Stimulated activated CD4-positive, alpha-beta T cell treated with anti-CD3 and anti-CD28 coated beads, Interleukin-12 subunit alpha, Interleukin-12 subunit beta, amount 100 ng/mL, for 4 hours (primary cell): ENCODE measurements at regions not wholly inside any gene's neighbourhood (a gene's known extent, or its start where the extent isn't known, plus 50 kb on each side); places are given as distances from the start of the nearest gene placed in this dataset.

Source experiments
- DNase-seq: peaks from one replicate; pipeline ENCODE4 v3.0.0-alpha.2; 2020

DNA sequence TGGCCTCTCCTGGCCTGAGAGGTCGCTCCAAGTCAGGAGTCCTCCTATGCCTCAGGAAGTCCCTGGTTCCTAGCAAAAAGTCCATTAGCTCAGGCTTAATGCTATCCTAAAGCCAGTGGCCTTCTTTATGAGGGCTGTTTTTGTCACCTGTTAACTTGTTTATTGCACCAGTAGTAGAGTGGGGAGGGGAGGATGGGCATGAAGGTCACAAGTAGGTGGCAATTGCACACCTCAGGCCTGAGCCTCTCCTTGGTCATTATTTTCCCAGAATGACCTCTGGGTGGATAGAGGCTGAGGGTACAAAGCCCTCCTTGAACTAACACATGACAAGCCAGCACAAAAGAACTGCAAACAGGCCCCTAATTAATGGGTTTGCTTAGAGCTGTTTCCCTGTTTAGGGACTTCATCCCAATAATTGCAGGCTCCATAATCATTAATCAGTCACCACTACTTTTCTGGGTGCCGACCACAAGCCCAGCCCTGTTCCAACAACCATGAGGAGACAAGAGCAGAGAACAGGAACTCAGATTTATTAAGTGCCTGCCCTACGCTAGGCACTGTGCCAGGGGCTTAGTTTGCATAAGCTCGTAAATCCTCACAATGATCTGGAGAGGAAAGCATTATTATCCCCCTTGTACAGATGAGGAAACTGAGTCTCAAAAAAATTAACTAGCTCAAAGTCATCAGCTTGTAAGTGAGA, 123.0 kb upstream of the PKDCC start:
- no peak for DNase-seq

DNA sequence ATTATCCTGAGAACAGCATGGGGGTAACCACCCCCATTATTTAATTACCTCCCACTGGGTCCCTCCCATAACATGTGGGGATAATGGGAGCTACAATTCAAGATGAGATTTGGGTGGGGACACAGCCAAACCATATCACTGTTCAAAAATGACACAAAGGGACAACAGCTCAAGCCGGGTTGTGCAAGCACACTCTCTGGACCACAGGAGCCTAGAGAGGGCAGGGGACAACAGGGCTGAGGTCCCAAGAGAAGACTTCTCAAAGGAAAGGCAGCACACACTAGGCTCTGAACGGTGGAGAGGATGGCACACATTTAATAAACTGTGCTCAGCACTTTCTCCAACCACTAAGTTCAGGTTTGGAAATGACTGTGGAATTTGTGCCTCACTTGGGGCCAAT, 122.1 kb upstream of the PKDCC start:
- DNase-seq: no peak

DNA sequence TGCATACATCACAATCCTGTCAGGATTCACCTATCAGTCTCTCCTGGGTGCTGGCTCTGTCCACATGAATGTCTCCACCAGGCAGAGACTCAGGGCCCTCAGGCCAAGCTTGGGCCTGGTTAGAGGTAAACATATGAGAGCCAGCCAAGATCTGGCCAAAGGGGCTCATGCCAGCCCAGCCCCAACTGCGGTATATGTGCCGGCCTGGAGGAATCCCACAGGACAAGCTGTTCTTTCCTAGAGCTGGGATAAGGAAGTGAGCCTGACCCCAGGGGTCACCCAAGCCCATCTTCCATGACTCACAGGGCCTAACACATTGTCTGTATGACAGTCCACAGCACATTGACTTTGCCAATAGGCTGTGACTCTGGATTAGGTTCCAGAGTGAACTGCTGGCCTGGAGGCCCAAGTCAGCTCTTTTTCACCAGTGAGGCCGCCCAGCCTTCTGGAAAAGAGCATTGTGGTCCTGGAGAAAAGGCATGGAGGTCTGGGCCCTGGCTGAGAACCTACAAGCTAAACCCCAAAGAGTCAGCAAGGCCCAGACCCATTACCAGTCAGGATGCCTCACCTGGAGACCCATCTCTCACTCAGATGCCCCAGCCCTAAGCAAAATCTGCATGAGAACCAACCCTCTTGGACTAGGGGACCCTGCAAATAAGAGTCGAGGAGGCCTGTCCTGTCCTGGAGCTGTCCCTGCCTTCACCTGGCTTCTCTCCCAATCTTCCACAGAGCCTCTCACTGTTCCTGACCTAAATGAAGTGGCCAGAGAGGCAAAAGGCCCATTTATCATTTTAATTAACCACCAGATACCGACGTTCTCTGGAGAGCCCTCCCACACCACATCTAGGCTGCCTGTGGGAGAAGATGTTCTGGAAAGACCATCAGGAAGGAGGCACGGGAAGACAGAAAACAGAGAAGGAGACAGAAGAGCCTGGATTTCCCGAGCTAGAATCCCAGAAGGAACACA, 120.9 kb upstream of the PKDCC start:
- DNase-seq: no peak

DNA sequence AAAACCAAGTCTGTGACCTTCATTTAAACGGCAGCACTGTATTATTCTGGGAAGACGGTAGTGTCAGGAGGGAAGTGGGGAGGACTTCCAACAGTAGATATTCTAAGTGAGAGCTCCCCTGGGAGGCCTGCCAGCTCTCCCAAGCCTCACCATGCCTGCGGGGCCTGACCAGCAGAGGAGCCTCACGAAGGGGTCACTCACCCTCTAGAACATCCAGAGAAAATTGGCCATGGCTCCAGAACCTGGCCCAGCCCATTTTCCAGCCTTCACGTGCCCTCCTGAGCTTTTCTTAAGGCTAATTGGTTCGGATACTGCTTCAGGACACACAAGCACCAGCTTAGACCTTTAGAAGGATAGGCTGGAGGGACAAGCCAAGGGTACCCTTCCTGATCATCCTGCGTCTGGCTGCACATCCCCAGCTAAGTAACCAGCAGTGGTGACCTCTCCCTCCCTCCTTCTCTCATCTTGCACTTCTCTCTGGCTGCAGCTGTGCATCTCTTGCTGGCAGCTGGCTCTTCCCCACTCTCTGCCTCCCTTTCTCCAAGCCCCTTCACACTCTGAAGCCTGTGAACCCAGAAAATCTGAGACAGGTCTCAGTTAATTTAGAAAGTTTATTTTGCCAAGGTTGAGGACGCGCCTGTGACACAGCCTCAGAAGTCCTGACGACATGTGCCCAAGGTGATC, 120.1 kb upstream of the PKDCC start:
- no peak for DNase-seq

DNA sequence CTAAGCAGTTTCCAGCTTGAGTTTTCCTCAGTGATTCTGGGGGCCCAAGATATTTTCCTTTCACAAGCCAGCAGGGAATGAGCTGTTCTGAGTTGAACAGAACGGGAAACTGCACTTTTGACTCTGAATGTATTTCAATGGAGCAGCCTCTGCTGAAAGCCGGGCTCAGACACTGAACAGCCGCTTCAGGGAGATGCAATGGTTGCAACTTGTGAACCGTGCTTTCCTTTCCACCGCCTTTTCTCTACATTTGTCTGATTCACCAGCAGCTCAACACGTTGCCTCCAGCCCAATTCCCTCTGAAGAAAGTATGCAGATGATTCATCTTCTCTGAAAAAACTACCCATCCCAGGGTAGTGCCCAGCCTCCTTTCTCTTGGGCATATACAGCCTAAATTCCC, 119.3 kb upstream of the PKDCC start:
- DNase-seq: no peak

DNA sequence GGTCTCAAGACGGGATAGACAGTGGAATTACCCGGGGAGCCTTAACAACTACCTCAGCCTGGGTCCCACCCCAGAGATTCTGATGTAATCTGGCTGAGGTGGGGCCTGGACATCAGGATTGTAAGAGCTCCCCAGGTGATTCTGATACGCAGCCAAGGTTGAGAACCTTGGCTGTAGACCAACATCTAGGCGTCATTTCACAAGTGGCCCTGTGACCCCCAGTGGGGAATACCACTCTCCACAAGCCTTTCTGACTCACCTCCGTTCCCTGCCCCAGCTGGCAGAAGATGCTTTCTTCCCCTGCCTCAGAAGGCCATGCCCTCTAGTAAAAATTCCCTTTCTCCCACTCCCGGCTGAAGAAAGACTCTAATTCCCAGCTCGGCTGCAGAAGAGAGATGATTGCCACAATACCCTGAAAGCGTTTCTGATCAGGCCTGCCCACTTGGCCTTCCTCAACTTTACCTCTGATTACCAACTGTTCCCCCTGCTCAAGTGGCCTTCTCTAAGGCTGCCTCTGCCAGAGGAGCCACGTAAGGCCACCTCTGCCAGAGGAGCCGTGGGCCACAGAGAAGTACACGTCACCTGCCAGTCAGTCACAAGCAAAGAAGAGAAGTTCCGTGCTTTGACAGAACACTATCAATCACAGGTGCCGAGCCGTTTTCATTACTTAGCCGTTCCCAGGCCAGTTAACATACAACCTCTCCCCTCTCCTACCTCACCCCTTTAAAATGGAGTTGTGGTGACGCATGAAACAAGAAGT, 116.8 kb upstream of the PKDCC start:
- no peak for DNase-seq

DNA sequence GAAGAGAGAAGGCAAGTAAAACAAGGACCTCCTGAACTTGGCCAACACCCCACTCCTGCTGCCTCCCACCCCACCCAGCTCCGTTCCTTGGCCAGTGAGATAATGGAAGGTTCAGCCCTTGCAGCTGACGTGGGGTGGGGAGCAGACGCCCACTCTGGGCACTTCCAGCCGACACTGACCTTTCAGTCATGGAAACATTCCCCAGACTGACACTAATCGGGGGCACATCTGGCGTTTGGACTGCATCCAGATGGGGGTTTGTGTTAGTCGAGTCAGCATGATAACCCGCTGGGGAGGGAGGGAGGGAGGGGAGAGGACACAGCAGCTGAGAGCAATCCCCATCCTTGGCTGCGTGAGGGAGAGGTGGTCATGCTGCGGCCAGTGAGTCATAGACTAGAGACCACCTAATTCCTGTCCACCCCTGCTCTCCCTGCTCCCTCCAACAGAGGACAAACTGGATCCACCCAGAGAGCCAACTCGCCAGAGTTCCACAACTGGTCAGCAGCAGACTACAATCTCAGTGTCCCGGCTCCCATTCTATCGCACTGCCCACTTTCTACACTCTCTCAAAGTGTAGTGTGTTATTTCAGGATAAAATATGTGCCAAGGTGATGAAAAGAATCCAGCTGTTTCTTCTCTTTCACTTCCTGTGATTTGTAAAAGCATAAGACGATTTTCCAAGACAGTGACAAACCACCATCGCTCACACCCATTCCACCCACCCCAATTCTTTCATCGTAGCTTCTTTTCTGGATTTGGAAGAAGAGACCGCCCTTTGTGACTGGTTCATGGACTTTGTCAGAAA, 115.4 kb upstream of the PKDCC start:
- DNase-seq: no peak

DNA sequence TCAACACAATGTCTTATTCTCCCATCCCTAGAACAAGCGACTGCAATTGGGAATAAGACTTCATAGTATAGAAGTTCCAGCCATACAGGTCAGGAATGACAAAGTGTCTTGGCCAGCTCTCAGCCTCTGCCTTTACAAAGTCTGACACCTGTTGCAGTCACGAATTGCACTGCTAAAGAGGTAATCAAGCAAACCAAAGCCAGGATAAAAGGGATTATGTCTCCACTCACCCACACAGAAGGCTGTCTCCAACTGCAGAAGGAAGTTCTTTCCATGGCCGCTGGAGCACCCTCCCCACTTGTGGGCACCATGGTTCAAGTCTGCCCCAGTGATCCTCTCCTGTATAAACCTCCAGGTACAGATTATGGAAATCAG, 114.8 kb upstream of the PKDCC start:
- DNase-seq: no peak

DNA sequence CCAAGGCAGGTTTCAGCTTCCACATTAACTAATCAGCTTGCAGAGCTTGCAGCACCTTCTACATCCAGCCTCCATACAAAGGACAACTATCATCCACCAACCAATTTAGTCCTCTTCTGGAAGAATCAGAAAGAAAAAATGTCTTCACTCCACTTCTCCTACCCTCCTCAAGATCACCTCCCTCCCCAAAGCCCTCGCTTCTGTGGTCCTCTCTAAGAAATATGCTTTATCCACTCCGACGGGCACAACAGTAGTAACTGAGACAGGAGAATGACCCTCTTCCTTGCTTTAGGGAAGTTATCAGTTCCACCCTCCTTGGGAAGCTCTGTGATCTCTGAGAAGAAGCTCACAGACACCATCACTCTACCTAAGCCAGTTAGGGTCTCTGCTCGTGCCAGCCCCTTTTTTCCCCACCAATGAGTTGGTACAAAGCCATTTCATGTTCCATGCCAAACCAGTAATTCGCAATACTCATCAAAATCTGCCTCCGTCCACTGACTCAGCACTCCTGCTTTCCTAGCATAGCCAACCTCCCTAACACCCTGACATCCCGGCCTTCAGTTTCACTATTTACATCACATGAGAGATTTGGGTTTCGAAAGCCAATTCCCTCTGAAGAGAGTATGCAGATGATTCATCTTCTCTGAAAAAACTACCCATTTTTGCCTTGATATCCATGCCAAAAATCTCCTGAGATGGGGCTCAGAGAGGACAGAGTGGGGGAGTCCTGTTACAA, 114.1 kb upstream of the PKDCC start:
- no peak for DNase-seq

DNA sequence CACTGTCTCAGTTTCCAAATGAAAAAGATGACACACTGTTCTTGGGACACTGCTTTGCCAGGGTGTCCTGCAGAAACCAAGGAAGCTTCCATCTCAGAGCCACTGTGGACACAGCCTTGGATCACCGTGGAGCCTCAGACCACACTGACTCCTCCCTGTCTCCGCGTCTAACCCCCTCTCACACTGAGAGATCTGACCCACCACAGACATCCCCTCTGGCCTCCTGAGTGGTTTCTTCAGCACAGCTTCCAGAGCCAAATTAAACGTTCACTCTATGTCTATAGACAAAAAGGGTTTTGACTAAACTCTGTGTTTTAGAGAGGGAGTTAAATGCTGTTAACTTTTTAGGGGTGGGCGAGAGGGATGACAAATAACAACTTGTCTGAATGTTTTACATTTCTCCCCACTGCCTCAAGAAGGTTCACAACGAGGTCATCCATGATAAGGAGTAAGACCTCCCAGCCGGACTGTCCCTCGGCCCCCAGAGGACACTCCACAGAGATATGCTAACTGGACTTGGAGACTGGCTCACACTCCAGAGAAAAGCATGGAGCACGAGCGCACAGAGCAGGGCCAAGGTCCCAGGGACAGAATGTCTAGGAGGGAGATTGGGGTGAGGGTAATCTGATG, 113.4 kb upstream of the PKDCC start:
- no peak for DNase-seq

DNA sequence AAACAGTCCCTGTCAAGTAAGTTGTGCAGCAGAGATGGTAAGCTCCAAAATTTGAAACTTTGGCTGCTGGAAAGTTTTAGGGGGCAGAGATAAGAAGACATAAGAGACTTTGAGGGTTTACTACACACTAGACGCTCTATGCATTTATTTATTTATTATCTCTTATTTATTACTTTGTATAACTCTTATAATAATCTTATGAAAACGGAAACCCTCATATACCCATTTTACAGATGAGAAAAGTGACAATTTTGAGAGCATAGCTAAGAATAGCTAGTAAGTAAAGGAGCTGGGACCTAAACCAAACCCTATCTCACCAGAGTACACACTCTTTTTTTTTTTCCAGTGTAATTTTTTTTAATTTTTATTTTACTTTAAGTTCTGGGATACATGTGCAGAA, 112.8 kb upstream of the PKDCC start:
- DNase-seq: no peak

DNA sequence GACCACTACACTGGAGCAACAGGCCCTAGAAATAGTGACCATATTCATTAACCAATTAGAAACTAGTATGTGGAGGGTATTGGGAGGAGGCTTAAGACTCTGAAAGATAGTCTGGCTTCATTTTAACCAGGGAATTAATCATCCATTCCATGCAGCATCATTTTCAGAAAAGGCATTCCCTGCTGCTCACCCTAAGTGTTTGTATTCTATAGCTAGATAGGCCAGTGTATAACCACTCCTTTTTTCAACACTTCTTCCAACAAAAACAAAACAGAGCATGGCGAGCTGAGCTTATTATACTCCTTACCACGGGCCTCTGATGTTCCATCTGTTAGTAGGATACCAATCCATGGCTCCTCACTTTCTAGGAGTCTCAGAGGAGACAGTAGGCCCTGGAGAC, 112.0 kb upstream of the PKDCC start:
- no peak for DNase-seq

DNA sequence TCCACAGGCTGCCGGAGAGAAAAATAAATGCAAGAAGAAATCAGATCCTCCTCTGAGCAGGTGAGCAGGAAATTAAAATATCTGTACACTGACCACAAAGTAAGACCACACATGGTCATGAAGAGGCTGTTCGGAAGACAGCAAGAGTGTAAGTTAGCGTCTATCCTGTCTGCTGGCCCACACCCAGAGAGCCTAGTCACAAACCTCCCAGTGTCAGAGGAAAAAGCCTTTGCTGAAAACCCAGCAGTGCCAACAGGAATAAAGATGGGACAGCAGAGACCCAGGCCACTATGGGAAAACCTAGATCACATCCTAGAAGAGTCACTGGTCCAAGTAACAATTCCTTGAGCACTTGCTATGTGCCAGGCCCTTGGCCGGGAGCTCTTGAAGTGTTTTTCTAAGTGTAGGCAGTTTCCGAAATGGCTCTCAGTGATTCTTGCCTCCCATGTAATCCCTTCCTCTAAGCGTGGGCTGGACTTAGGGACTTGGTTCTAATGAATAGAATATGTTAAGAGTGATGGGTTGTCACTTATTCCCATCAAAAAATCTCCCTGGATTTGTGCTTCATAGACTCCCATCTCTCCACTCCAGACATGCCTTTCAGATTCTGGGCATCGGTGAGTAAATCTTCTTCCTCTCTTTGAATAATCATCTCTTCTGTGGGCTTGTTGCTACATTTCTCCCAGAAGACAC, 110.9 kb upstream of the PKDCC start:
- no peak for DNase-seq

DNA sequence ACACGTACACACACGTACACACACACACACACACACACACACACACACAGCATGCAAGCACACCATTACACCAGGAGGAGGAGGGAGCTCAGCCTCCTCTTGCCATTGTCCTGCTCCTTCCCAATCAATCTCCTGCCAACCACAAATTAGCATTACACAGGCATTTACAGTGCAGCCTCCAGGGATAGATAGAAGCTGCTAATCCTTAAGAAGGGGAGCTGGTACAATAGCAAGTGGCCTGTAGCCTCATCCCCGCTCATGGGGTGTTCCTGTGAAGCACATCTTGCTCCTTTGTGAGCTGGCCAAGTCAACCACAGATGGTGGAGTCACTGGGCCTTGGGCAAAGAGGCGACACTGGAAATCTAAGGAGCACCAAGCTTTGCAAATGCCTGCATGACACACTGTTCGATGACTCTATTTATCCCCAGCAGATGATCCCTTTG, 110.3 kb upstream of the PKDCC start:
- DNase-seq: no peak

DNA sequence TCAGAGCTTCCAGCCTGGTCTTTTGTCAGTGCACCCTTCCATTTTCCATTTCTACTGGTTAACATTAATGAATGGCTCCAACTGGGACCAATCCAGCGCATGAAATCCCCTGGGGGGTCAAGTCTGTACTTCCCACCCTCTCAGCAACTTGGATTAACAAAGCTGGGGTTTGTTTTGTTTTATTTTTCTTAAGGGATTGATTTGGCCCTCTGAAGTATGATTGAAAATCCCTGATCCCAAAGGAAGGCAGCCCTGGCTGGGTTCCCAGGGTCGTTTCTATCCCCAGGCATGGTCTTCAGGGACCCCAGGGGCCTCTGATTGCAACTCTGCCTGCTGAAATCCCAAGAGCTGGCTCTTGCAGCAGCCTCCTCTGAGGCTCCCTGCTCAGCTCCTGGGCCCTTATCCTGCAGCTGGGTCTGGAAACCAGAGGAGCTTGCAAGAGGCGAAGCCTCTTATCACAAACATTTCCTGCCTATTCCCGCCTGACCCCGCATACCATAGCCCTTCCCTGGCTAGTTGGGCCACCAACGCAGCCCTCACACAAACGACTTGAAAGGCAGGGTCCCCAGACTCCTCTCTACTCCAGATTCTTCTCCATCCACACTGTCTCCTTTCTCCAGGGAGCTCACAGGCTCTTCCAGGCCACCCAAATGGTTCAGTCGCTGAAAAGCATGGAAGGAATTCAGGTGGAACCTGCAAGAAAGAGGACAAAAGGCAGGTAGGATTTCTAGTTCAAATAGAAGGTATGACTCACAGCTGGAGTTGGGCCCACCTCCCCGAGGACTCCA, 109.7 kb upstream of the PKDCC start:
- no peak for DNase-seq

DNA sequence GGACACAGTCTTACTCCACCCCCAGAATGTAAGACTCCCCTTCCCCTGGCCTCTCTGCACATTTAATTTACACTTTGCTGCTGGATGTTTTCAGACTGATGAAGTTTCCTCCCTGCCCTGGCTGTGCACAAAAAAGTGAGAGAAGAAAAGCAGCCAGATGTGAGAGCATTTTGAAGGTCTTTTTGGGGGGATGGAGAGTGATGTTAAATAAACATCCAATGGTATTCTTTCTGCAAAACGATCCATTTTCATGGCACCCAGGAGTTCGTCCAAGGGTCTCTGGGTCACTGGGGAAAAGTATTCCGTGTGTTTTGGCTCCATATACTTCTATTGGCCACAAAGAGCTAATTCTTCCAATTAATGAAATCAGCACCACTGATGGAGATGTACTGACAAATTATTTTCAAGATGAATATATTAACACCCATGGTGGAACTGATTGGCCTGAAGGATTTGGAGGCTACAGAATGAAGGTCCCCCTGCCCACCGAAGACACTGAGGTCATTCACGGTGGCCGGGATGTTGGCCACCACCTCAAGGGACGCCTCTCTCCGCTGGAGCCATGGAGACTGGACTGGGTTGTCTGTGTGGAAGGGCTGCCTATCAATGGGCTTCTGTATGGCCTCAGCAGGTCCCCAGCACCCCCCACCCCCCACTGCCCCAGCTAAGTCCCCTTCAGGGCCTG, 107.6 kb upstream of the PKDCC start:
- DNase-seq: no peak

DNA sequence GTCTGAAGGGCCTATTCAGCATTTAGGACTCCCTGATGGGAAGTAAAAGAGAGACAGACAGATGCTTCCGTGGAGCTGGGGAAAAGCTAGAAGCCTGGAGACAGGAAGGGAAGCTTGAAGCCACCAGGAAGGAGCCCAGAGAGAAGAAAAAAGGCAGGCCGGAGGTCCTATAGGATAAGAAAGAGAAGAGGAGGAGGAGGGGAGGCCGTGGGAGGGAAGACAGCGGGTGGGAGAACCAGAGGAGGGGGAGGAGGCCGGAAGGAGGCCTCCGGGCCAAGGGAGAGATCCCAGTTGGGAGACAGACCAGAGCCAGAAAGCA, 107.1 kb upstream of the PKDCC start:
- DNase-seq: no peak

DNA sequence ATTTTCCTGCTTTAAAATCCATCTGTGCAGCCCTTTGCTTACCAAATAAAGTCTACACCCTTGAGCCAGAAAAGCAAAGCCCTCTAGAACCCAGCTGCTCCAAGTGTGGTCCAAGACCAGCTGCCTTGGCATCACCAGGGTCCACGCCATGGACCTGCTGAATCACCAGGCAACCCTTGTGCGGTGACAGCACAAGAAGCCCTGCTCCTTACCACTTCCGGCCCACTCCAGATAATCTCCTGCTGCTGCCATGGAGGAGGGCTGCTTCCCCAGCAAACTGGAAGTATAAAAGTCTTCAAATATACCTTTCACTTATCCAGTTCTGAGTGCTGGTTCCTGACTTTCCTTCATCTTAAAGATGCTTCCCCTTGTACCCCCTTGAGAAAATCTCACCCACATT, 106.0 kb upstream of the PKDCC start:
- DNase-seq: no peak

DNA sequence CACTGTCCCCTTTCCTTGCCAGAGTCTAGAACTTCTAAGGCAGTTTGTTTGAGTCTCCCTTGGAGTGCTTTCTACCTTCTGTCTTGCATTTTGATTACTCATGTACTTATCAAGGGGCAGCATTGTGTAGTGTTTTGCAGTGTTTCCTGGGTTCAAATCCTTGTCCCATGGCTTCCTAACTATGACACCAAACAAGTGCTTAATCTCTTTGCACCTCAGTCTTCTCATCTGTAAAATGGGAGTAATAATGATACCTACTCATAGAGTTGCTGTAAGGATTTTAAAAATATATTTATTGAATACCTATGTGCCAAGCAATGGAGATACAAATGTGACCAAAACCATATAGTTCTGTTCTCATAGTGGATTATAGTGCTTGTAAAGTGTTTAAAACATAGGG, 105.5 kb upstream of the PKDCC start:
- no peak for DNase-seq
